ENCODE measurements at regions not wholly inside any gene's neighbourhood (a gene's known extent, or its start where the extent isn't known, plus 50 kb on each side); places are given as distances from the start of the nearest gene placed in this dataset.

DNA sequence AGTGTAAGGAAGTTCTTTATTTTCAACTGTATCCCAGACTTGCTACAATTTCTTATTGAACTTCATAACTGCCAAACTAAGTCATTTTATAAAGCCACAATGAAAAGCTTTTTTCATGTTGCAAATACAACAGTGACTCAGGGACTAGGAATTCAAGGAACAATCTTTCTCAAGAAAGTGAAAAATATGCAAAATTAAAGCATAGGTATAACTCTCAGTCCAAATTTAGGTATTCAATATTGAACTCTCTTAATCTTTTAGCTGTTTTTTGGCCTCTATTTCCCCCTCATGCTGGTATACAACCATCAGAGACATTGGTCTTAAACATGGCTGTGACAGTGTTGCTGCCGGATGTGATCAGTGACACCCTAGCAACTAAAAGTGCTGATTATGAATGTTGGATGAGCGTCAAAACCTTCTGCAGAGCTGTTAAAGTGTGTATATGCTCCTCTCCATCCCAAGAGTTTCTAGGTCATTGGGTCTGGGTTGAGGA is 476.9 kb downstream of the ZNF385D start:
- intact Hi-C loops (cut with DNase I): no loop called here
- TF ChIP-seq, protein P1, sequence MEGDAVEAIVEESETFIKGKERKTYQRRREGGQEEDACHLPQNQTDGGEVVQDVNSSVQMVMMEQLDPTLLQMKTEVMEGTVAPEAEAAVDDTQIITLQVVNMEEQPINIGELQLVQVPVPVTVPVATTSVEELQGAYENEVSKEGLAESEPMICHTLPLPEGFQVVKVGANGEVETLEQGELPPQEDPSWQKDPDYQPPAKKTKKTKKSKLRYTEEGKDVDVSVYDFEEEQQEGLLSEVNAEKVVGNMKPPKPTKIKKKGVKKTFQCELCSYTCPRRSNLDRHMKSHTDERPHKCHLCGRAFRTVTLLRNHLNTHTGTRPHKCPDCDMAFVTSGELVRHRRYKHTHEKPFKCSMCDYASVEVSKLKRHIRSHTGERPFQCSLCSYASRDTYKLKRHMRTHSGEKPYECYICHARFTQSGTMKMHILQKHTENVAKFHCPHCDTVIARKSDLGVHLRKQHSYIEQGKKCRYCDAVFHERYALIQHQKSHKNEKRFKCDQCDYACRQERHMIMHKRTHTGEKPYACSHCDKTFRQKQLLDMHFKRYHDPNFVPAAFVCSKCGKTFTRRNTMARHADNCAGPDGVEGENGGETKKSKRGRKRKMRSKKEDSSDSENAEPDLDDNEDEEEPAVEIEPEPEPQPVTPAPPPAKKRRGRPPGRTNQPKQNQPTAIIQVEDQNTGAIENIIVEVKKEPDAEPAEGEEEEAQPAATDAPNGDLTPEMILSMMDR (IDR thresholded peaks at IDR 0.05): no peak
- no peak for TF ChIP-seq POLR2A (IDR thresholded peaks at IDR 0.05)
- no peak overlapping the region for H3K4me3 ChIP-seq (replicated peaks in 1 of 3)
- no peaks in the 10 kb centered on the region for H3K36me3 ChIP-seq
- DNase-seq: no peak
- no peaks in the 10 kb centered on the region for H3K27me3 ChIP-seq
- no peaks in the 10 kb centered on the region for H3K9me3 ChIP-seq
- peaks cover 15 to 21% of the 10 kb centered on the region in 2 donors for H3K4me1 ChIP-seq
- WGBS, 2 donors: 68 to 76% methylated on average over 2 of the region's 2 CpGs
- peak overlapping the region in 2 of 3 donors; percentile 63 to 73 for H3K27ac ChIP-seq

DNA sequence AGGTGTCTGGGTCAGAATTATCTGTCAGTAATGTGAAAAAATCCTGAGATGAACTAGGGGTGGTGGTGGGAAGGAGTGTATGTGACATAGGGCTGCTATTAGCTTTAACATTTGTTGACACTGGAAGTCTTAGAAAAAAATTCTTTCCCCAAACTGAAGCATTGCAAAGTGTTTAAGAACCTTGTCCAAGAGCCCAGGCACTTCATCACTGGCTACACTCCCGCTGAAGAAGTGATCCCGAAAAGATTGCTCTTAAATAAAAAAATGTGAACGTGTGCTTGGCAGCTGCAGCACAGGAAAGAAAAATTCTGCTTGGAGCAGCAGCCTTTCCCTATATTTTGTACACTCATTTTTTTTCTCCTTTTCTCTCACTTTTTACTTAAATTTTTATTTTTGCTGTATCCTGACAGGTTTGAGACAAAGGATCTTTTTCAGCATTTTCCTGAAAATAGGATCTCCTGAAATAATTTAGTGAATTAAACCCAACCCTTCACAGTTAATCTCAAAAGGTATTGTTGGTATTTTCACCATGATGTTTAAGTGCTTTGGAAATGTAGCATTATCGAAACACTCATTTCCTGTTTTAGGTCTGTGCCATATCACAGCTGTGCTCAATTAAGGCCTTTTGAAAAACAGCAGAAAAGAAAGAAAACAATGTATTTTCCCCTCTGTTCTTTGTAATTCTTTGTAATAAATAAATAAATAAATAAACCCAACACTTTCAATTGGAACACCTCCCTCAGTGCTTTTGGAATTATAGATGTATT is 477.6 kb downstream of the ZNF385D start:
- Histone ChIP-seq H3K4me3 (replicated peaks in 1 of 3) (no peak overlapping the region), H3K36me3 (no peaks in the 10 kb centered on the region), H3K27ac (peak overlapping the region in 2 of 3 donors; percentile 63 to 73), H3K4me1 (peaks cover 15 to 21% of the 10 kb centered on the region in 2 donors), H3K9me3 (no peaks in the 10 kb centered on the region), H3K27me3 (no peaks in the 10 kb centered on the region)
- whole genome bisulfite sequencing, 2 donors: 6 to 14% methylated on average over 4 of the region's 4 CpGs
- TF ChIP-seq, protein P1 (IDR thresholded peaks at IDR 0.05): no peak
- TF ChIP-seq POLR2A (IDR thresholded peaks at IDR 0.05): no peak
- intact Hi-C loops (cut with DNase I): no loop called here
- DNase-seq: peak; percentile 81 to 87

DNA sequence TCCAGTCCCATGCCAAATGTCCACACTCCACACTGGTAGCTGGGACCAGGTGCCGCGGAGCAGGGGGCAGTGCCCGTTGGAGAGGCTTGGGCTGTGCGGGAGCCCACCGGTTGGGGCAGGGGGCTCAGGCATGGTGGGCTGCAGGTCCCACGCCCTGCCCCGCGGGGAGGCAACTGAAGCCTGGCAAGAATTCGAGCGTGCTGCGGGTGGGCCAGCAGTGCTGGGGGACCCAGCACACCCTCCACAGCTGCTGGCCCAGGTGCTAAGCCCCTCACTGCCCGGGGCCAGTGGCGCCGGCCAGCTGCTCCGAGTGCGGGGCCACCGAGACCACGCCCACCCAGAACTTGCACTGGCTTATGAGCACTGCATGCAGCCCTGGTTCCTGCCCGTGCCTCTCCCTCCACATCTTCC is 479.4 kb downstream of the ZNF385D start:
- no peaks in the 10 kb centered on the region for H3K9me3 ChIP-seq
- no peak for DNase-seq
- TF ChIP-seq POLR2A (IDR thresholded peaks at IDR 0.05): no peak
- TF ChIP-seq, protein P1 (IDR thresholded peaks at IDR 0.05): no peak
- no peak overlapping the region for H3K27ac ChIP-seq
- no peaks in the 10 kb centered on the region for H3K36me3 ChIP-seq
- 86 to 100% methylated on average over 1 to 9 of the region's 19 CpGs for WGBS, 2 donors
- peaks cover 15 to 21% of the 10 kb centered on the region in 2 donors for H3K4me1 ChIP-seq
- intact Hi-C loops (cut with DNase I): no loop called here
- H3K4me3 ChIP-seq (replicated peaks in 1 of 3): no peak overlapping the region
- no peaks in the 10 kb centered on the region for H3K27me3 ChIP-seq

DNA sequence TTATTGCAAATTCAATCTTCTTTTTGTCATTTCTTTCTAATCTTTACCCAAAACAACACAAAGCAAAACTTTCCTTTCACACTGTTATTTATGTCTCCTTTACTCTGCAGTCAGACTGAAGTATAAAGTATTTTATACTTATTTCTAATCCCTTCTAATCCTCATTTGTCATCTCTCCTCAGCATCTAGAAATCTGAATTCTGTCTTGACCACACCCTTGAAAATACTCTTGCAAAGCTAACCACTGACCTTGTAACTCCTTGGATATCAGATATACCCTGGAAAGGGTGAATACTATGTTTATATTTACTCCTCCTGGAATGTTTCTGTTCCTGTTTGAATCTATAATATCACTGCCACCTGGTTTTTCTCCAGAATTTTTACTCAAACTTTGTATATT is 481.1 kb downstream of the ZNF385D start:
- peaks cover 15 to 21% of the 10 kb centered on the region in 2 donors for H3K4me1 ChIP-seq
- TF ChIP-seq POLR2A (IDR thresholded peaks at IDR 0.05): no peak
- TF ChIP-seq, protein P1 (IDR thresholded peaks at IDR 0.05): no peak
- H3K4me3 ChIP-seq (replicated peaks in 1 of 3): no peak overlapping the region
- no peaks in the 10 kb centered on the region for H3K9me3 ChIP-seq
- H3K27ac ChIP-seq: no peak overlapping the region
- H3K27me3 ChIP-seq: no peaks in the 10 kb centered on the region
- DNase-seq: no peak
- no peaks in the 10 kb centered on the region for H3K36me3 ChIP-seq
- intact Hi-C loops (cut with DNase I): no loop called here

DNA sequence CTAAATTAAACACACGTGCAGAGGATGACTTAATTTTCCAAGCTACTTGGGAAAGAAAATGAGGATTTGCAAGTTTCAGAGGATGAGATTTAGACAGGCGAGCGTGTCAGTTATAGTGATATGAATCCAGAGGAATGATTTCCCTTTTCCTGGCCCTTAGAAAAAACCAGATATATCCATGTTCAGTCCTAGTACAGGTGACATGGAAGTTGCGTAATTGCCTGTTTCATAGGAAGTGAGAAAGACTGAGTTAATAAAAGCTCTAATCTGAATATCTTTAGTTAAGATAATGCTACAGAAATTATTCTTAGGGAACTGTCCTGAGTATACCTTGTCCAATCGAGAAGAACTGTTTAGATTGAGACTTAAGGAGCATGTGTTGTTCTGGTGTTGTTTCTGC is 490.5 kb downstream of the ZNF385D start:
- H3K36me3 ChIP-seq: no peaks in the 10 kb centered on the region
- no peak overlapping the region for H3K4me3 ChIP-seq (replicated peaks in 1 of 3)
- DNase-seq: no peak
- H3K9me3 ChIP-seq: no peaks in the 10 kb centered on the region
- no peaks in the 10 kb centered on the region for H3K4me1 ChIP-seq
- no peaks in the 10 kb centered on the region for H3K27me3 ChIP-seq
- WGBS, 2 donors: 71 to 74% methylated on average over 5 of the region's 5 CpGs
- no peak overlapping the region for H3K27ac ChIP-seq
- TF ChIP-seq, protein P1 (IDR thresholded peaks at IDR 0.05): no peak
- TF ChIP-seq POLR2A (IDR thresholded peaks at IDR 0.05): no peak
- intact Hi-C loops (cut with DNase I): no loop called here

All from thyroid gland (tissue), 4 donors.